Activated gamma-delta T cell treated with Interleukin-2 at 50 U/mL for 16 hours (primary cell): ENCODE measurements at regions not wholly inside any gene's neighbourhood (a gene's known extent, or its start where the extent isn't known, plus 50 kb on each side); places are given as distances from the start of the nearest gene placed in this dataset.

Experiments used
- DNase-seq: peaks from one replicate; pipeline ENCODE4 v3.0.0-alpha.2; 2020

GRCh38 chr15:62975515-62975914 lies 67.0 kb upstream of the TPM1 start:
- no peak for DNase-seq

GRCh38 chr15:62976301-62976881 lies 66.2 kb upstream of the TPM1 start:
- no peak for DNase-seq

GRCh38 chr15:62977952-62978811 lies 64.4 kb upstream of the TPM1 start:
- no peak for DNase-seq

GRCh38 chr15:62979252-62979651 lies 63.3 kb upstream of the TPM1 start:
- no peak for DNase-seq

GRCh38 chr15:62981071-62981470 lies 61.5 kb upstream of the TPM1 start:
- no peak for DNase-seq

GRCh38 chr15:62983956-62984355 lies 58.6 kb upstream of the TPM1 start:
- DNase-seq, result no peak

GRCh38 chr15:62985768-62986167 lies 56.8 kb upstream of the TPM1 start:
- DNase-seq, result no peak

- DNase-seq, result no peak
Observed at GRCh38 chr15:62986948-62987347, 55.6 kb upstream of the TPM1 start.

GRCh38 chr15:62988701-62989100 lies 53.8 kb upstream of the TPM1 start:
- DNase-seq, result no peak

- DNase-seq, result no peak
Observed at GRCh38 chr15:62989366-62990055, 53.0 kb upstream of the TPM1 start.

GRCh38 chr15:62991698-62992097 lies 50.8 kb upstream of the TPM1 start:
- DNase-seq, result no peak

- DNase-seq, result no peak
Observed at GRCh38 chr15:62992302-62992701, 50.2 kb upstream of the TPM1 start.
